ENCODE measurements at regions not wholly inside any gene's neighbourhood (a gene's known extent, or its start where the extent isn't known, plus 50 kb on each side); places are given as distances from the start of the nearest gene placed in this dataset.
"Not testable (repeated sequence)": the region's sequence is repeated elsewhere in the genome, so short reads cannot be mapped to it uniquely, and the experiment has no call there.

- H3K27ac ChIP-seq = no peak overlapping the region
- intact Hi-C loops (cut with DNase I; ENCODE audit: low total_unique reads) = no loop called here
- H3K9me3 ChIP-seq = no peaks in the 10 kb centered on the region
- H3K4me1 ChIP-seq = no peaks in the 10 kb centered on the region
- no peak for DNase-seq (ENCODE audit: low spot score in 2 of 2)
- no peaks in the 10 kb centered on the region for H3K36me3 ChIP-seq
- no peak overlapping the region for H3K4me3 ChIP-seq
- no peak for TF ChIP-seq POLR2AphosphoS5 (IDR thresholded peaks at IDR 0.05)
- no peak for TF ChIP-seq CTCF (IDR thresholded peaks at IDR 0.05)
- no peak for TF ChIP-seq POLR2A (IDR thresholded peaks at IDR 0.05)
- H3K27me3 ChIP-seq = no peaks in the 10 kb centered on the region
Measured at GRCh38 chr5:120936652-120937051, 472.6 kb downstream of the PRR16 start.

GRCh38 chr5:120938604-120939003, 474.5 kb downstream of the PRR16 start:
- Histone ChIP-seq H3K9me3 (no peaks in the 10 kb centered on the region), H3K27ac (no peak overlapping the region), H3K36me3 (no peaks in the 10 kb centered on the region), H3K4me3 (no peak overlapping the region), H3K4me1 (no peaks in the 10 kb centered on the region), H3K27me3 (no peaks in the 10 kb centered on the region)
- no peak for TF ChIP-seq POLR2A (IDR thresholded peaks at IDR 0.05)
- TF ChIP-seq POLR2AphosphoS5 (IDR thresholded peaks at IDR 0.05) = no peak
- TF ChIP-seq CTCF (IDR thresholded peaks at IDR 0.05) = no peak
- DNase-seq (ENCODE audit: low spot score in 2 of 2) = no peak
- intact Hi-C loops (cut with DNase I; ENCODE audit: low total_unique reads) = no loop called here

DNA sequence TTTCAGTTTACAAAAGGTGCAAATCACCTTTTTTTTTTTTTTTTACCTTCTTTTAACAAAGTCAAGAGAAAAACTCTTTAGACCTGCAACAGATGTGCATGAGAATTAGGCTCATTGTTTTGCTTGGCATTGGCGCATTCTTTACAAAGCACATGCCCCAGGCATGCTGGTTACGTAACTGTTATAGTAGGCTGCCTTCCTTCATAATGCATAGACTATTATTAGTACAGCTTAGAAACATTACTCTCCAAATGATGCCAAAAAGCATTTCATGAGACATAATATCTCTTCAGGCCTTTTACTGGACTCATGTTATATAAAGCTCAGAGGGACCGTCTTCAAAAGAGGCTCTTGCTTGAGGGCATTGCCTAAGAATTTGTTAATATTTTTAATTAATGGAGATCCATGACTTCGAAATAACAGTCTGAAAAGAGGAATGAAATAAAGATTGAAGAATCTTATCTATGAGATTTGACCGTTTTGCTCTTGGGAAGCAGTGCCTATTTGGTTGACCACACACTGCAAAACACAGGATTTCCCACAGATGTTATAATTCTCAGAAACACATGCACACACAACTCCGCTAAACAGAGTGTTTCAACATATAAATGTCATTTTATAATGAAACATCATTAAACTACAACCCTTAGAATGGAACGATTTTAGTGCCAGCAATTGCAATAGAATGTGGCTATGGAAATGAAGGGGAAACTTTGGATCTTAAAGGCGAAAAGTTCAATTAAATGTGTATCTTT, 478.7 kb downstream of the PRR16 start:
- H3K4me1 ChIP-seq = no peaks in the 10 kb centered on the region
- TF ChIP-seq CTCF (IDR thresholded peaks at IDR 0.05) = no peak
- TF ChIP-seq POLR2A (IDR thresholded peaks at IDR 0.05) = no peak
- no peak for TF ChIP-seq POLR2AphosphoS5 (IDR thresholded peaks at IDR 0.05)
- intact Hi-C loops (cut with DNase I; ENCODE audit: low total_unique reads) = no loop called here
- H3K27me3 ChIP-seq = no peaks in the 10 kb centered on the region
- H3K9me3 ChIP-seq = no peaks in the 10 kb centered on the region
- H3K4me3 ChIP-seq = no peak overlapping the region
- peak overlapping the region in 1 of 2 donors; percentile 27 for H3K27ac ChIP-seq
- H3K36me3 ChIP-seq = no peaks in the 10 kb centered on the region
- peak in 1 of 2 donors; percentile 36 for DNase-seq (ENCODE audit: low spot score in 2 of 2)

GRCh38 chr5:120949596-120949995, 485.5 kb downstream of the PRR16 start:
- intact Hi-C loops (cut with DNase I; ENCODE audit: low total_unique reads); H3K4me1 ChIP-seq: not testable (repeated sequence)

GRCh38 chr5:120953445-120953844, 489.3 kb downstream of the PRR16 start:
- H3K4me3 ChIP-seq; H3K4me1 ChIP-seq; DNase-seq (ENCODE audit: low spot score in 2 of 2); H3K36me3 ChIP-seq; H3K27me3 ChIP-seq; intact Hi-C loops (cut with DNase I; ENCODE audit: low total_unique reads); H3K27ac ChIP-seq: not testable (repeated sequence)
- peaks cover 12 to 24% of the 10 kb centered on the region in 2 donors for H3K9me3 ChIP-seq

More at GRCh38 chr5:120949596-120949995, 485.5 kb downstream of the PRR16 start:
- not testable (repeated sequence) for H3K27ac ChIP-seq; H3K27me3 ChIP-seq; H3K36me3 ChIP-seq; DNase-seq (ENCODE audit: low spot score in 2 of 2); H3K4me3 ChIP-seq
- H3K9me3 ChIP-seq = peaks cover 12 to 24% of the 10 kb centered on the region in 2 donors

DNA sequence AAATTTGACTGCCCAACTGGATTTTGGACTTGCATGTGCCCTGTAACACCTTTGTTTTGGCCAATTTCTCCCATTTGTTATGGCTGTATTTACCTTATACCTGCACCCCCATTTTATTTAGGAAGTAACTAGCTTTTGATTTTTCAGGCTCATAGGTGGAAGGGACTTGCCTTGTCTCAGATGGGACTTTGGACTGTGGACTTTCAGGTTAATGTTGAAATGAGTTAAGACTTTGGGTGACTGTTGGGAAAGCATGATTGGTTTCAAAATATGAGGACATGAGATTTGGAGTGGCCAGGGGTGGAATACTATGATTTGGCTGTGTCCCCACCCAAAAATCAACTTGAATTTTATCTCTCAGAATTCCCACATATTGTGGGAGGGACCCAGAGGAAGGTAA, 490.2 kb downstream of the PRR16 start:
- Histone ChIP-seq H3K27me3 (no peaks in the 10 kb centered on the region), H3K4me3 (no peak overlapping the region), H3K9me3 (peaks cover 12 to 24% of the 10 kb centered on the region in 2 donors), H3K27ac (no peak overlapping the region), H3K4me1 (no peaks in the 10 kb centered on the region), H3K36me3 (no peaks in the 10 kb centered on the region)
- TF ChIP-seq POLR2A (IDR thresholded peaks at IDR 0.05) = no peak
- intact Hi-C loops (cut with DNase I; ENCODE audit: low total_unique reads) = no loop called here
- no peak for DNase-seq (ENCODE audit: low spot score in 2 of 2)
